Testis (tissue), 2 donors: ENCODE measurements at regions not wholly inside any gene's neighbourhood (a gene's known extent, or its start where the extent isn't known, plus 50 kb on each side); places are given as distances from the start of the nearest gene placed in this dataset.
A peak's percentile ranks its signal among the peaks of the same experiment; 100 is the strongest.

Experiments used
- POLR2A ChIP-seq: fragments of 450-650 bp; IDR thresholded peaks from one replicate; pipeline ENCODE4 v1.6.1; 2017; ENCODE audit warnings: antibody characterized with exemption, mild to moderate bottlenecking, moderate library complexity
- TF ChIP-seq, protein P1 (sequence below), 3 experiments: fragments of 450-650 bp in 2 of 3; fragments of 200-600 bp in 1 of 3; sonication (generic) in 1 of 3; IDR thresholded peaks; one replicate each; pipeline ENCODE4 v1.5.1; 2016 to 2019; ENCODE audit warnings: antibody characterized with exemption in 3 of 3, mild to moderate bottlenecking in 2 of 3, moderate library complexity in 1 of 3

DNA sequence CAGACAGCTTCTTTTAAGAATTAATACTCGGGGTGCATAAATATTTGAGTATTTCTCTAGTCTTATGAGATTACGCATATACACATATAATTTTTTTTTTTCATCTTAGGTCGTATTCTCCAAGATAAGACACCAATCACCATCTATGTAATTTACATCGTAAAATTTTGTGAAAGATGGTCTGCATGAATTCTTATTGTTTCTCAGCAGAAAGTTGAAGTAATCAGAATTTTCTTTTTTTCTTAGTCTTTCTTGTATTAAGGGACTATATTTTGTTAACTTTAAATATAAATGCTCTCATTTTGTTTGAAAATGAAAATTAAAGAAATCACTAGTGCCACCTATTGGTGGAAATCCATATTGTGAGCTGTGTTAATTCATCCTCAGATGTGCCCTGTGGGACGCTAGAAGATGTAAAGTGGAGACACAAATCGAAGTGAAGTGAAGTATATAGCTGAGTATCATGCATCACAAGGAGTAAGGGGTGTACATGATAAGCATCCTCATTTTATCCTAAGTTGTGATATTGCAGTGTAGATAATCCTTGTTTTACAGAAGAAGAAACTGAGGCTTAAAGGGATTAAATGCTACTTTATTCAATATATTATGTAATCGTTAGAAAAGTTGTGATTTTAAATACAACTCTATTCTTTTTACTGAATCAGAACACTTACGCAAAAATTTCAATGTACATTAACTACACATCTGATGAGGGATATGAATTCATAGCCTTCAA, 2084.3 kb downstream of the LRRC4C start:
- TF ChIP-seq, protein P1, sequence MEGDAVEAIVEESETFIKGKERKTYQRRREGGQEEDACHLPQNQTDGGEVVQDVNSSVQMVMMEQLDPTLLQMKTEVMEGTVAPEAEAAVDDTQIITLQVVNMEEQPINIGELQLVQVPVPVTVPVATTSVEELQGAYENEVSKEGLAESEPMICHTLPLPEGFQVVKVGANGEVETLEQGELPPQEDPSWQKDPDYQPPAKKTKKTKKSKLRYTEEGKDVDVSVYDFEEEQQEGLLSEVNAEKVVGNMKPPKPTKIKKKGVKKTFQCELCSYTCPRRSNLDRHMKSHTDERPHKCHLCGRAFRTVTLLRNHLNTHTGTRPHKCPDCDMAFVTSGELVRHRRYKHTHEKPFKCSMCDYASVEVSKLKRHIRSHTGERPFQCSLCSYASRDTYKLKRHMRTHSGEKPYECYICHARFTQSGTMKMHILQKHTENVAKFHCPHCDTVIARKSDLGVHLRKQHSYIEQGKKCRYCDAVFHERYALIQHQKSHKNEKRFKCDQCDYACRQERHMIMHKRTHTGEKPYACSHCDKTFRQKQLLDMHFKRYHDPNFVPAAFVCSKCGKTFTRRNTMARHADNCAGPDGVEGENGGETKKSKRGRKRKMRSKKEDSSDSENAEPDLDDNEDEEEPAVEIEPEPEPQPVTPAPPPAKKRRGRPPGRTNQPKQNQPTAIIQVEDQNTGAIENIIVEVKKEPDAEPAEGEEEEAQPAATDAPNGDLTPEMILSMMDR (IDR thresholded peaks at IDR 0.05), result peak; percentile 17 to 65 (median 28)
- TF ChIP-seq POLR2A, result no peak
